HG02884 (cell line): ENCODE measurements at regions not wholly inside any gene's neighbourhood (a gene's known extent, or its start where the extent isn't known, plus 50 kb on each side); places are given as distances from the start of the nearest gene placed in this dataset.

Experiments
- ATAC-seq: cut with Tn5 transposase; IDR thresholded peaks from one replicate; pipeline ENCODE4 v1.9.1; 2021; ENCODE audit warnings: mild to moderate bottlenecking, moderate library complexity; ENCODE audit not compliant: unreplicated experiment

GRCh38 chr1:172976222-172977041 is 74.3 kb downstream of the TNFSF18 start:
- ATAC-seq = no peak

DNA sequence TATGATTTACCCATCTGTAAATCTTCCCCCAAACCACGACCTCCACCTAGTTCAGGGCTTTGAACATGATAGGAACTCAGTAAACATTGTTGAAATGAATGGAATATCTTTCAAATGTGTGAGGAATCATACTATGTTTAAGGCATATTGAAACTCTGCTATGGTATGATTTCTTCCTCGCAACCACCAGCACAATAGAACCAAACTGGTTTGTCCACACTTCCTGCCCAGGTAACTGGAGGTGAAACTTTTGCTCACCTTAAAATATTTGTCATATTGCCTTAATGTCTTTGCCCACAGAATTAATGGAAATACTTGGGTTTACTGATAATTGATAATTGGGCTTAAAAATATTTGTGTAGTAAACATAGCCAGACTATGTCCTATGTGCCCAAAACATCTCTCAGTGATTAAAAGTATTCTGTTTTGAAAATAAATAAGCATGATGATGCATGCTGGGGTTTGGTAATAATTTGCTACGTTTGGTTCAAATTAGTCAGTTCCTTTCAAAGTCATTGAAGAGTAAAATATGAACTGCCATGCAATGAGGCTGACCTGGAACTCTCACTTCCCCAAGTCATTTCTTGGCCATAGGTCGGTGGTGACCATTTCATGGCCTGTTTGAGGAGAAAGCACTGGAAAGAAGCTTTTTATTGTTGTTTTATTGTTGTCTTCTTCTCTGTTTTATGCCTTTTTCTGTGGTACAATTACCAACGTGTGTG is 73.3 kb downstream of the TNFSF18 start:
- no peak for ATAC-seq

GRCh38 chr1:172978595-172978994 is 72.1 kb downstream of the TNFSF18 start:
- no peak for ATAC-seq

DNA sequence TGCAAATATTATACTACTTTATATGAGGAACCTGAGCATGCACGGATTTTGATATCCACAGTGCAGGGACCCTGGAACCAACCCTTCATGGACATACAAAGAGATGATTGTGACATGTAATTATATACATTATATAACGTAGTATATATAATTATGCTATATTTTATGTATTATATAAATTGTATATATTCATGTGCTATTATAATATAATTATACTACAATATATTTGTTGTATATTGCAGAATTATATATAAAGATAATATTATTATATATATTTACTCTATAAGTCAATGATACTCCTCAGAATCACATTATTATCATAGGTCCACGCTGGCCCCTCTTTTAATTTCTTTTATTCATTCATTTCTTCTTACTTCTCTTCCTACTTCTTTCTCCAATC is 70.9 kb downstream of the TNFSF18 start:
- no peak for ATAC-seq

DNA sequence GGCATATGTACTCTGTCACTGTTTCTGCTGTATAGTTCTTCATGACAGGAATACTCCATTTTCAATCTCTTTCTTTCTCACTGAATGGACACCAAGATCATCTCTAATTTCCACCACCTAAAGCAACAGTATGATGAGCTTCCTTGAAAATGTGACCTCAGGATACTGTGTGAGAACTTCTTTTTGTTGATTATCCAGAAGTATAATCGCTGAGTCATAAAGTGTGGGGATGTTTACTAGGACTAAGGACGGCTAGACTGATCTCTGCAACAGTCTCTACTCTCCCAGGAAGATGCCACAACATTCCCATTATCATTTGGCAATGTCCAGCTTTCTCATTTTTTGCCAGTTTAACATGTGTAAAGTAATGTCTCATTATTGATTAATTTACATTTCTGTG is 70.3 kb downstream of the TNFSF18 start:
- ATAC-seq = no peak

DNA sequence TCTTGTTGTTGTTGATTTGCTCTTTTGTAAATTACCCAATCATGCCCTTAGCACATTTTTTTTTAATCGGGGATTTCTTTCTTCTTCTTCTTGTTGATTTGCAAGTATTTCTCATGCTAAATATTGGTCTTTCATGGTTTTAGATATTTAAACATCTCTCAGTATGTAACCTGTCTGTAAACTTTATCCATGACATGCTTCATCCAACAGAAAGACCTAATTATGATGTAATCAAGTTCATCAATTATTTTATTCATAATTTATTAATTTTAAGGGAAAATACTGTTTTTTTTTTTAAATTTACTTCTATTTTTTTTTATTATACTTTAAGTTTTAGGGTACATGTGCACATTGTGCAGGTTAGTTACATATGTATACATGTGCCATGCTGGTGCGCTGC is 69.8 kb downstream of the TNFSF18 start:
- no peak for ATAC-seq
